ENCODE measurements at regions not wholly inside any gene's neighbourhood (a gene's known extent, or its start where the extent isn't known, plus 50 kb on each side); places are given as distances from the start of the nearest gene placed in this dataset.

DNA sequence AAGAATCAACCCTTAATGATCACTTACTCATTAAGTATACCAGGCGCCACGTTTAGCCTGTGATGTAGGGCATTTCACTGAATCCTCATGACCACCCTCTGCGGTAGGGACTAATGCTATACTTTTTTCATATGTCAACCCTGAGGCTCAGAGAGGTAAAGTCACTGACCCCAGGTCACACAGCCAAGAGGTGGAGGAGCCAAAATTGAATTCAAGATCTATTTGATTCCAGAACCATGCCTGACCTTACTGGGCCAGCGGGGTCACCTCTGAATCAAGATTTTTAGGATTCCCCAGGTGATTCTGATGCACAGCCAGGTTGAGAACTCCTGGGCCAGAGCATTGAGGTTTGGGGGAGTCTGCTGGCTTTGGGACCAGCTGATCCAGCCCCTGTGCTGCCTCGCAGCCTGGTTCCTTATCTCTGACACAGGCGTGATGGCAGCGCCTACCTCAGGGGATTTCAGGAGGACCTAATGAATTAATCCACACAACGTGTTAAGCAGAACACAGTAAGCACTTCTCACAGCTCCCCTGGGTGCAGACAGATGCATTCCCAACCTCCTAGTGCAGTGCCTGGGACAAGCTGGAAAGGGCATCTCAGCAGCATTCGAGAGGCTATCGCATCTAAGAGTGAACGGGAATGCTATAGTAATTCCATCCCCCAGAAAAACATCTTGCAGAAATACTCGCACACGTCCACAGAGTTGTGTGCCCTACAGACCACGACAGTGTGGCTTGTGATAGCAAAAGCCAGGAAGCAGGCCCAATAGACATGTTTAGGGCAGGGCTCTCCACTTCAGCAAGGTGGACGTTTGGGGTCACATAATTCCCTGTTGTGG lies 101.4 kb upstream of the PTPN1 start:
- intact Hi-C loops (cut with DNase I; ENCODE audit: low total_unique reads), result no loop called here
- 86 to 88% methylated on average over 15 of the region's 15 CpGs for WGBS, 2 donors
- no peak overlapping the region for H3K4me3 ChIP-seq (ENCODE audit: low read depth, poor library complexity, severe bottlenecking)
- DNase-seq (ENCODE audit: low spot score in 2 of 2), result no peak
- TF ChIP-seq, protein P1, sequence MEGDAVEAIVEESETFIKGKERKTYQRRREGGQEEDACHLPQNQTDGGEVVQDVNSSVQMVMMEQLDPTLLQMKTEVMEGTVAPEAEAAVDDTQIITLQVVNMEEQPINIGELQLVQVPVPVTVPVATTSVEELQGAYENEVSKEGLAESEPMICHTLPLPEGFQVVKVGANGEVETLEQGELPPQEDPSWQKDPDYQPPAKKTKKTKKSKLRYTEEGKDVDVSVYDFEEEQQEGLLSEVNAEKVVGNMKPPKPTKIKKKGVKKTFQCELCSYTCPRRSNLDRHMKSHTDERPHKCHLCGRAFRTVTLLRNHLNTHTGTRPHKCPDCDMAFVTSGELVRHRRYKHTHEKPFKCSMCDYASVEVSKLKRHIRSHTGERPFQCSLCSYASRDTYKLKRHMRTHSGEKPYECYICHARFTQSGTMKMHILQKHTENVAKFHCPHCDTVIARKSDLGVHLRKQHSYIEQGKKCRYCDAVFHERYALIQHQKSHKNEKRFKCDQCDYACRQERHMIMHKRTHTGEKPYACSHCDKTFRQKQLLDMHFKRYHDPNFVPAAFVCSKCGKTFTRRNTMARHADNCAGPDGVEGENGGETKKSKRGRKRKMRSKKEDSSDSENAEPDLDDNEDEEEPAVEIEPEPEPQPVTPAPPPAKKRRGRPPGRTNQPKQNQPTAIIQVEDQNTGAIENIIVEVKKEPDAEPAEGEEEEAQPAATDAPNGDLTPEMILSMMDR (IDR thresholded peaks at IDR 0.05), result no peak
- no peak for TF ChIP-seq POLR2A (IDR thresholded peaks at IDR 0.05)

DNA sequence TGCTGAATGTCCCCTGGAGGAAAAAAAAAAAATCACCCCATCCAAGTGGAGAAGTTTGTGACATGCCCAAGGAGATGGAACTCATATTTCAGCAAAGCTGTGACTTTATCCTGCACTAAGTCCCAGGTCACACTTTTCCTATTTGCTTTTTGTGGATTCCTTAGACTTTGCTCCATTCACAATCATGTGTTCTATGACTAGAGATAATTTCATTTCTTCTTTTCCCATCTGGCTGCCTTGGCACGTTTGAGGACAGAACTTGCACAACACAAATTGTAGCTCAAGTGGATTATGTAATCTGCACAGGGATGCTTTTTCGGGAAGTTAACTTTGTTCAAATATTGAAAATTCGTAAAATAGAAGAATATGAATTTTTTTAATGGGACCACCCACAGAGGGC lies 100.7 kb upstream of the PTPN1 start:
- TF ChIP-seq, protein P1 (IDR thresholded peaks at IDR 0.05), result no peak
- no peak for TF ChIP-seq POLR2A (IDR thresholded peaks at IDR 0.05)
- no peak overlapping the region for H3K4me3 ChIP-seq (ENCODE audit: low read depth, poor library complexity, severe bottlenecking)
- peak in 1 of 2 donors; percentile 78 for DNase-seq (ENCODE audit: low spot score in 2 of 2)
- intact Hi-C loops (cut with DNase I; ENCODE audit: low total_unique reads), result no loop called here
- WGBS, 2 donors, result 33 to 51% methylated on average over 3 of the region's 3 CpGs

DNA sequence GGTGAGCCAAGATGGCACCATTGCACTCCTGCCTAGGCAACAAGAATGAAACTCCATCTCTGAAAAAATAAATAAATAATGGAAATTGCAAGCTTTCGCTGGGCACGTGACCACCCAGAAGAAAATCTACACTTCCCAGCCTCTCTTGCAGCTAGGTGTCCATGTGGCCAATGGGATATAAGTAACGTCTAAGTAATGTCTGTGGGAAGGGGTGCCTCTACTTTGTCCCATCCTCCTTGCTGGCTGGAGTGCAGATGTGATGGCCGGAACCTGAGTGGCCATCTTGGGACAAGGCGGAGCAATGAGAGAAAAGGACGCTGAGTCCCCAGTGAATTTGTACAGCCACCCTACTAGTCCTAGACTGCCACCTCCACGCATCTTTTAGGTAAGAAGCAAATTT lies 99.8 kb upstream of the PTPN1 start:
- no peak overlapping the region for H3K4me3 ChIP-seq (ENCODE audit: low read depth, poor library complexity, severe bottlenecking)
- DNase-seq (ENCODE audit: low spot score in 2 of 2), result no peak
- TF ChIP-seq POLR2A (IDR thresholded peaks at IDR 0.05), result no peak
- TF ChIP-seq, protein P1 (IDR thresholded peaks at IDR 0.05), result no peak
- WGBS, 2 donors, result 91 to 96% methylated on average over 7 of the region's 7 CpGs
- intact Hi-C loops (cut with DNase I; ENCODE audit: low total_unique reads), result no loop called here

DNA sequence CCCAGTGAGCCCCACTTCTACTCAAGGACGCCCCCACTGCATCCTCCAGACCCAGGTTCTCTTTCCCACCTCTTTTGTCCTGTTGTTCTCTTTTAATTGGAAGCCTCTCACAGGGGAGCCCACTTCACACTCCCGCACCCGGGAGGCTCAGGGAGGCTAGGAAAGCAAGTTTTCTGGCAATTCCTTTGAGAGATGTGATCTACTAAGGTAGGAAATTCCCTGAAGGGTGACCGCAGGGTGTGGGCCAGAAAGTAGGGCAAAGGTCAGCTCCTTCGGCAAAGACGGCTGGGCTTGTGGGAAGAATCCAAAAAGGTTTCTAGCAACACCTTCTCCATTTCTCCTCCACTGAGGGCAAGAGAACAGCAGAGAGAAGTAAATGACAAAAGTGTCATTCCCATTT lies 98.1 kb upstream of the PTPN1 start:
- intact Hi-C loops (cut with DNase I; ENCODE audit: low total_unique reads), result no loop called here
- WGBS, 2 donors, result 70 to 73% methylated on average over 6 of the region's 6 CpGs
- H3K4me3 ChIP-seq (ENCODE audit: low read depth, poor library complexity, severe bottlenecking), result no peak overlapping the region
- DNase-seq (ENCODE audit: low spot score in 2 of 2), result no peak
- TF ChIP-seq, protein P1 (IDR thresholded peaks at IDR 0.05), result no peak
- no peak for TF ChIP-seq POLR2A (IDR thresholded peaks at IDR 0.05)

DNA sequence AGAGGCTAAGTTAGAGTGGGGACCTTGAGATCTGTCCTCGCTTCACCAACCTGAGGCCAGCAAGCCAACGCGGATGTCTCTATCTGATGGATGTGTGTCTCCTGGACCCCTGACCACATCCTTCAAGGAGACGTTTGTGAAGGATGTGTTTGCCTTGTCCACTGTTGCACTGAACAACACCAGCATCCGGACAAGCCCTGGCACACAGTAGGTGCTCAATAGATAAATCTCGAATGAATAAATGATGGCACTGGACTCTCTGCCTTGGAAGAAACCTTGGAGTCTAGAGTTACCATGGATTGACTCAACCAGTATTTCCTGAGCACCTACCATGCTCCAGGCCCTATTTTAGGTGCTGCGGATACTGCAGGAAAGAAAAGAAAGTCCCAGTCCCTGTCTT lies 97.7 kb upstream of the PTPN1 start:
- TF ChIP-seq, protein P1 (IDR thresholded peaks at IDR 0.05), result no peak
- no peak for TF ChIP-seq POLR2A (IDR thresholded peaks at IDR 0.05)
- intact Hi-C loops (cut with DNase I; ENCODE audit: low total_unique reads), result no loop called here
- no peak for DNase-seq (ENCODE audit: low spot score in 2 of 2)
- 85 to 91% methylated on average over 7 of the region's 7 CpGs for WGBS, 2 donors
- H3K4me3 ChIP-seq (ENCODE audit: low read depth, poor library complexity, severe bottlenecking), result no peak overlapping the region

DNA sequence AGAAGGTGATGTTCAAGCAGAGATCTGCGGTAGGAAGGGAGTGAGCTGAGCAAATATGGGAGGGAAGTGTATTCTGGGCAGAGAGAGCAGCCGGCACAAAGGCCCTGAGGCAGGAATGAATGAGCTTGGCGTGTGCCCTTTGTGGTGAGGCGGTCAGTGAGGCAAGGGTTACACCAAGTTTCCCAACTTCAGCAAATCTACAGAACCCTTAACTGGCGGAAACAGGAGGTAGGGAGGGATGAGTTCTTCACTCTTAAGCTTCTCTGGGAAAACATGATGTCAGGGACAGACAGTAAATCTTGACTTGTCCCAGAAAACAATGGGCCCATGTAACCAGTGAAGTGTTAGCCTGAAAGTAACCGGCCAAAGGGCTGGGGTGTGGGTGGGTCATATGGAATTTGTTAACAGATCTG lies 97.1 kb upstream of the PTPN1 start:
- WGBS, 2 donors, result 69 to 80% methylated on average over 6 of the region's 6 CpGs
- TF ChIP-seq, protein P1 (IDR thresholded peaks at IDR 0.05), result no peak
- TF ChIP-seq POLR2A (IDR thresholded peaks at IDR 0.05), result no peak
- no peak for DNase-seq (ENCODE audit: low spot score in 2 of 2)
- H3K4me3 ChIP-seq (ENCODE audit: low read depth, poor library complexity, severe bottlenecking), result no peak overlapping the region
- intact Hi-C loops (cut with DNase I; ENCODE audit: low total_unique reads), result no loop called here

Measured in lower leg skin (tissue), 4 donors.